HG03045 (cell line): ENCODE measurements at regions not wholly inside any gene's neighbourhood (a gene's known extent, or its start where the extent isn't known, plus 50 kb on each side); places are given as distances from the start of the nearest gene placed in this dataset.

Experiments
- ATAC-seq: cut with Tn5 transposase; IDR thresholded peaks from one replicate; pipeline ENCODE4 v1.9.1; 2021; ENCODE audit warnings: mild to moderate bottlenecking, moderate library complexity; ENCODE audit not compliant: unreplicated experiment

DNA sequence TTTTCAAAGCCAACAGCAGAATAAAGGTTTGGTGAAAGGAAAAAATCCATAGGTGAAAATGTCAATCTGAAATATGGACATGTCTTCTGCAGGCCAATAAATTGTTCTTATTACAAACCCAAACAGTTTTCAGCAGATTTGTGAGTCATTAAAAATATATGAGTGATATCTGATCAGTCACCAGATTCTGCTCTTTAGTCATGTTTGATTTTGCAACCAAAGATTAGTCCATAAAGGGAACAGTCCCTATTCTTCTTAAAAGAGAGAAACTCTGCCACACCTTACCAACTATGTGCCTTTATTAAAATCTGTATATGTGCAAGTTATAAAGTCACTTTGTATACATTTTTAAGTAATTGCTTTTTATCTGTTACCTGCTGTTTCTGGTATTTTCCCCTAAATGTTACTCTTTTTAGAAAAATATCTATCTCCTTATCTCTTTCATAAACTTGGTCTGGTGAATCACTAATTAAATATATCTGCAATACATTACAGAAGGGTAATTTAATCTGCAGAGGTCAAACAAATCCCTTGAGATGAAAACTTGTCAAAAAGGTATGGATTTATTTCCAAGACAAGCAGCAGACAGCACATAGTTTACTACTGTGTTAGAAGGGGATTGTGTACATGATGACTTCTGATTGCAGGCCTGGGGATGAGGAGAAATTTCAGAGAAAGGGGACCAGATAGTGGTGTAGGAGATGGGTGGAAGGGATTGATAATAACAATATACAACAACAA lies 322.9 kb upstream of the NWD2 start:
- ATAC-seq: no peak

DNA sequence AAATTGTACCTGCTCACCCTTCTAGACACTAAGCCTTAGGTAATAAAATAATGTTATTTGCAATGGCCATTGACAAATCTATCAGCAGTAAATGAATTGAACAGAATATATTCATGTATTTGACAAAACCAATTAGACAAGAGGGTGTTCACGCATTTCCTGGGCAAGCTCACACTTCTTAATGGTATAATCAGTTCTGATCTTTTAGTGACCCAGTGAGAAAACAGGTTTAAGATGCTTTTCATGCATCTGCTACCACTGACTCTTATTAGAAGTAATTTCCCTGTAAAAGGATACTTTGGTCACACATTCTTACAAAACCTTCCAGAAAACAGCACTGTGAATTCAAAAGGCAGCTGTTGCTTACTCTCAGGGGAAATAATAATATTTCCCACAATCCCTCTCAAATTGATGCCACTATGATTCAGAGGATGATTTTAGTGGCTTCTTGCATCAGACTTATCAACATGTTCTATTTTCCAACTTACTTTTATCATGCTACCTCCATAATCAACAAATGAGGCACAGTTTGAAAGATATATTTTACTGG lies 313.9 kb upstream of the NWD2 start:
- ATAC-seq: no peak

DNA sequence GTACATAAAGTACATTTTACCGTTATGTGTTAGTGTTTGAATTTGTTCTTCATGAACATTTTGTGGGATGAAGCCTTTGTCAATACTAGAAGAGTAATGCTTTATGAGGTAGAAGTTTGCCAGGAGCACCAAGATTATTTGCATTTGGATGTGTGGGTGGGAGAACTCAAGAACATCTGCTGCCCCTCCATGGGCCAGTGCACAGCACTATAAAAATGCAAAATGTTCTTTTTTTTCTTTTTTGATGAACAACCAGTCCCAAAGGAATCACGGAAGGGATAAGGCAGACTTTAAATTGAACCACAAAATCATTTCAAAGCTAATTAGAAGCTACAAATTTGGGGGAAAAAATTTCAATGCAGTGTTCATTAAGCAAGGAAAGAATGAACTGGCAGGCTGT lies 300.3 kb upstream of the NWD2 start:
- ATAC-seq: no peak

DNA sequence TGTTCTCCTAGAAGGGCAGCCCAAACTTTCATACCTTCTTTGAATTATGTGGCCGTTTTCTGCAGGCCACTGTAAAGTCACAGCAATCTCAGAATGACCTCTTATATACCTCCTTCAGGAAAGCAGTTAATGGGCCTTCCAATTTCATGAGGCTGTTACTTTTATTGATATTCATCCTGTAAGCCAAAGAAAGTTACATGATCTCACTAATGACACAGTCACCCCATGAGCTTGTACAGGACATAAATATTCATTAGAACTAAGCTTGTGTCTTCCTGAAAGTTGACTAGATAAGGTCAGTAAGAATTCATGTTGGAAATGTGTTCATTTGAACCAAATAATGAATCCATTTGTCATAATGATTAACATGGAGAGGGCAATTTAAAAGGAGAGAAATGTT lies 283.1 kb upstream of the NWD2 start:
- no peak for ATAC-seq

DNA sequence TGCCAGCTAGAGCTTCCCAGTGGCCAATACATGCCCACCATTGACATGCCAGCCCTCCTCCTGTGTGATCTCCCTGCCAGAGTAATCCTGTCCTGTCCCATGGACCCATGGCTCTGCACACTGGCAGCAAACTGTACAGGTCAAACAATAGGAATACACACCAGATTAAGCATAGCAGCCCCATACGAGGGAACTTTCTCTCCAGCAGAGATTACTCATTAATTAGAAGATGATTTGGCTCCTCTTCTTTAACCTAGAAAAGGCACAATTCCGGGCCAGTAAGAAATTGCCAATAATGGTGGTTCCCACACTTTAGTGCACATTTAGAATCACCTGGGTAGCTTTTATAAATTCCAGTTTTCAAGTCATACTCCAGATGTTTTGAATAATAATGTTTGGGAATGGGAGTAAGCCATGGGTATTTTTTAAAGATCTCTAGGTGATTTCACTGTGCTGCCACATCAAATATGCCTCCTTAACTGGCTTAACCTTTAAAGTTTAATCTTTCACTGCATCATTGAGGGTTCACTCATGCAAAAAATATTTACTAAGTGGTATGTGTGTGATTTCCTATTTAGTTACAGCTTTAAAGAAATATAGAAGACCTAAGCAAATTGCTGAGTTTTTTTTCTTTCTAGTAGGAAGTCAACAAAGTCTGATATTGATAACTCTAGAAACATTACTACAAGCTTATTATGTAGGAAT lies 277.6 kb upstream of the NWD2 start:
- no peak for ATAC-seq

DNA sequence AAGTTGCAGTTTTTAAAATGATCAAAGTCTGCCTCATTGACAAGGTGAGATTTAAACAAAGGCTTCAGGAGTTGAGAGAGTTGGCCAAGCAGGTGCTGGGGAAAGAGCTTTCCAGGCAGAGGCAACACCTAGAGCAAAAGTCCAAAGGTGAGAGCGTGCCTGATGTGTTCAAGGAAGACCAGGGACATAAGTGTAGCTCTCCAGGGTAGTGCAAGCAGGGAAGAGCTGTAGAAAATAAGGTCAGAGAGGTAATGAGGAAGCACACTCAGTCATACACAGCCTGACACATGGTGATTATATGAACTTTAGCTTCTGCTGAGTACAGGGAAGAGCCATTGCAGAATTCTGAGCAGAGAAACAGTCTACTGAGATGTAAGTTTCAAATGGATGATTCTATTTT lies 265.0 kb upstream of the NWD2 start:
- ATAC-seq: no peak

DNA sequence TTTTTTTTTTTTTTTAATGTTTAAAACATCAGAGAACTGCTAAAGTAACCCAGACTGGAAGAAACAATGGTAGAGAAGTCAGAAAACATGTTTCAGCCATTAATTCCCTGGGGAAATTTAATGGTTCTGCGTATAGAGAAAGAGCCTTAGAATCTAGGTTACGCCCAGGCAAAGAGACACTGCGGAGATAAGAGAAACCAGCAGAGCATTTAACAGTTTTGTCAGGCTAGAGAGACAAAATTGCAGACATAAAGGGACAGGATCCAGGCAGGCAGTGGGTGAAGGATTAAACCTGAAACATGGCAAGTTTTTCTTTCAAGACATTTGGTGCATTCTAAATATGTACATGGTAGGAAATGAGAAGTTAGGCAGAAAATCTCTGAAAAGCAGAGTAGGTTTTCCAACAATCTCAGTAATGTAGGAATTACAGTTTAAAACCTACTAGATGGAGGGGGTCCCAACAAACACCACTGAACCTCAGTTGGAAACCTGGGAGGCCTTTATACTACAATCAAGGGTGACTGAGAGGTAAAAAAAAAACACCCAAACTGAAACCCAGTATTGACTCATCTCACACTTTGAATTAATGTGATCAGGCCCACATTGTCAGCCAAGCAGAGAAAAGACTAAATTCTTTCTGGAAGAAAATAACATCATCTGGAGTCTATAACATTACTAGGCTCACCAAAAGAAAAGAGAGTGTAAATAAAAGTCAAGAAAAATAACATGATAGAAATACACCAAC lies 254.2 kb upstream of the NWD2 start:
- ATAC-seq: no peak

DNA sequence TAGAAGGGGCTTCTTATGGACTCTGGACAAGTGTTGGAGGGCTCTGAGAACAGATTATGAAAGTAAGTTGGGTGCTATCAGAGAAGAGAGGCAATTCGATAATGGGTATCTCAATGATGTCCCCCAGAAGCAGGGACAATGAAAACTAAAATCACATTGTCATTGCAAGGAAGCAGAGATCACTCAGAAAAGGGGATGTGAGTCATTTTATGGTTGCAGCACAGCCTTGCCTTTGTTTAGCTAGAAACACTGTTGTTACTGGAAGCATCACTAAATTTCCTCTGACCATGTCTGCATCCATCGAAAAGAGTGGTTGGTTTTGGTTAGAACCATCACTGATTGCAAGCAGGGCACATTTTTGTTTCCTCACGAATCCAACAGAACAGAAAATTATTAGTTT lies 246.8 kb upstream of the NWD2 start:
- no peak for ATAC-seq

DNA sequence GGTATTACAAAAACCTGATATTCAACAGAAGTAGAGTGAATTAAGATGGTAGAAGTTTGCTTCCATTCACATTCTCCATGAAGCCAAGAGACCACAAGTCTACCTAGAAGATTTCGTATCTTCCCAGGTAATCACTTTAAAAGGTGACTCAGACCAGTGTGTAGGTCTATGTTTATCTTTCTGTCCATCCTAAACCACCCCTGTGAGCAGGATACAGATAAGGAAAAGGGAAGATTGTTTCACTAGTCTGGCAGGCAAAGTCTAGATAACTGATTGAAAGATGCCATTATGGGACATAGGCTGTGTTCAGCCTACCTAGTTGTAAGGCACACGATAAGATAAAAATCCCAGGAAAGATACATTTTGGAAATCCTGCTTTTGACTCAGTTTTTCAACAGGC lies 244.3 kb upstream of the NWD2 start:
- ATAC-seq: no peak

DNA sequence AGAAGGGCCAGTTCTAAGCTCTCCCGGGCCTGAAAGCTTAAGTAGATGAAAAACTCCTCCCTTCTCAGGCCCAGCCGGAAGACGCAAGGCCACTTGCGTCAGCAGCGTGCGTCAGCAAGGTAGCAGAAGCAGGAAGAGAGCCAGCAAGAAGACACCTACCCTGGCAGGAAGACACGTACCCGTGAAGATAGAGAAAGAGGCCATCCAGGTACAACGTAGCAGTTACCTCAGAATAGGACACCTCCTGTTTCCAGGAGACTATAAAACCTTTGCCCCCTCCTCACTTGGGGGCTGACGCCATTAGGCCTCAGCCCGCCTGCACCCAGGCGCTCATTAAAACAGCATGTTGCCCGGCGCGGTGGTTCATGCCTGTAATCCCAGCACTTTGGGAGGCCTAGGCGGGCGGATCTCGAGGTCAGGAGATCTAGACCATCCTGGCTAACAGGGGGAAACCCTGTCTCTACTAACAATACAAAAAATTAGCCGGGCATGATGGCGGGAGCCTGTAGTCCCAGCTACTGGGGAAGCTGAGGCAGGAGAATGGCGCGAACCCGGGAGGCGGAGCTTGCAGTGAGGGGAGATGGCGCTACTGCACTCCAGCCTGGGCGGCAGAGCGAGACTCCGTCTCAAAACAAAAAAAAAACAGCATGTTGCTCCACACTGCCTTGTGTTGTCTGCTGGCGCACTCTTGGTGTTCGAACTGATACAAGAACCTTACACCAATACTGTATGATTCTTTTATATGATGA lies 242.7 kb upstream of the NWD2 start:
- ATAC-seq: no peak

DNA sequence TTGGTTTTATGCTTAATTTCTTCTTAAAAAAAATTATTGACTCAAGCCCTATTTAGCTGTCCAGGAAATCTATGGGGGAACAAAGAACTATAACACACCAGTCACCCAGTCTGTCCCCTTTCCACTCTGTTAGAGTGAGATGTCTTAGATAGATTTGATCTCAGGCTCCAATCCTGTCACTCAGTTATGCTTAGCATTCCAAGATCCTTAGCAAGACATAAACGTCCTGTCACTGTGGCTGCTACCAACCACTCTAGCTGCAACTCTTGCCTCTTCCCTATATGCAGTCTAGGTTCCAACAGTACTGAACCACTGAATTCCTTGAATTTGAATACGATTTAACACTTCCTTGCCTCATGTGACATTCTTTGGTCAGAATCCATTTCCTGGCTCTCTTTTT lies 241.9 kb upstream of the NWD2 start:
- ATAC-seq: no peak

DNA sequence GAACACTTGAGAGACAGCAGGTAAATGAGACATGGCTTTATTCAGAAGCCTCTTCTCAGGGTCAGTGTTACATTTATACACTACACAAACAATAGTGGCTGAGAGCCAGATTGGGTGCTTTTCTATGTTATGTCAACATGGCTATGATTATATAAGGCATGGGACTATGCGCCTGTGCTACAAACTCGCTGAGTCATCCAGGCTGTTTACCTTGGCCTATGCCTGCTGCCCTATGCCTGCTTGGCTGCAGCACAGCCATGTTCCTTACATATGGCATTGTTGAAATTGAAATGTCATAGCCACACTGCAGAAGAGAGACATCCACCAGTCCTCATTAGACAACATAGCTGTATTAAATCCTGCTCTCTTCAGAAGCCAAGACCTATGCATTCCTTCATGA lies 236.3 kb upstream of the NWD2 start:
- no peak for ATAC-seq

DNA sequence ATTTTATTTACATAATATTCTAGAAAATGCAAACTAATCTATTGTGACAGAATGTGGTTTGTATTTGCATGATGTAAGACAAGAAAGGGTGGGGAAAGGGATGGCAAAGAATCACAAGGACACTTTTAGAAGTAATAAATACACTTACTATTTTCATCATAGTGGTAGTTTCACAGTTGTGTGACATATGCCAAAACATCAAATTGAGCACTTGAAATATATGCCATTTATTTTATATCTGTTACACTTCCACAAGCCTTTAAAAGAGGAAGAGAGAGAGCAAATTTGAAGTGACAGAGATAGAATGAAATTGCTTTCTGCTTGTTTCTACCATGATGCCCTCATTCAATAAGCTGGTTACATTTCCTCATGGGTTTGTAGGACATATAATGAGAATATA lies 230.0 kb upstream of the NWD2 start:
- no peak for ATAC-seq

DNA sequence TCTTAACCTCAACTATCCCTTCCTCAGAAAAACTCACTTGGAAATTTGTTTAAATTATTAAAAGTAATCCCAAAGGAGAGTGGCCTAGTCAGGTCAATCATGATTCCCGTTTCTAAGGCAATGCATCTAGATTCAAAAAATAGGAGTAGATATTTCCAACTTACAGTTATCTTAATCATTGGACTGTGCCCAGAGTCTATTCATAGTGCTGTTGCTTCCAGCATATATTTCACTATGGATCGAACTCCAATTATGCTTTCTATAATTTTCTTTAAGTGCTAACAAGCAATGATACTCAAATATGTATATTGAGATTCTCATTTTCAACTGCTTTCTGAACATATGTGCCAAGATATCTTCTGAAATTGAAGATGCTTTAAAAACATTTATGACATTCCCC lies 229.2 kb upstream of the NWD2 start:
- no peak for ATAC-seq

DNA sequence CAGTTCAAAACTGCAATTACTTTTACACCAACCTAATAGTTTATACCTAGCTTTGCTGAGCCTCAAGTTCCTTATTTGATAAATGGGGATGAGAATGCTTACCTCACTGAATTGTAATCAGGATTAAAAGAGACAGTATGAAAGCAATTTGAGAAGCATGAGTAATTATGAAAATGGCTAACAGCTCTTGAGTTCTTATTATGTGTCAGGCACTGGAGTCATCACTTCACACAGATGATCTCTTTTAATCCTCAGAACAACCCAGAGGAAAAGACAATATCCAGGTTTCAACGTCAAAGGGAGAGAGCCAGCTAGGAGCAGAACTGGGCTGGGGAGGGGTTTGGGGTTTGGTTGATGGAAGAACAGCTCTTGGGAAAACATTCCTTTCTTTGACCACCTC lies 221.0 kb upstream of the NWD2 start:
- no peak for ATAC-seq

DNA sequence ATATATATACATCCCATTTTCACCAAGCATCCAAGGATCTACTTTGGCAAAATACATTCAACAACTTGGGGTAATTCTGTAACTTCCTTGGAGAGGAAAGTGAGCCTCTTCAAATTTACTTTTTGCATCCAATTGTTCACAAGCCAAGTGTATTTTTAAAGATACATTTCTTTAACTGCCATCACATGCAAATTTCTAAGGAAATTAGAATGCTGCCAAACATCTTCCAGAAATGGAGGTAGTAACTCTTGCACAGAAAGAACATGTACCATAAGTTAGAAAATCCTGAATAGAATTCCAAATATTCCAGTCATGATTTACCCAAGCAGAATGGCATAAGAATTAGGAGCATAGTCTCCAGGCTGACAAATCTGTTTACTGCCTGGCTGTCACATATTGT lies 220.5 kb upstream of the NWD2 start:
- no peak for ATAC-seq

DNA sequence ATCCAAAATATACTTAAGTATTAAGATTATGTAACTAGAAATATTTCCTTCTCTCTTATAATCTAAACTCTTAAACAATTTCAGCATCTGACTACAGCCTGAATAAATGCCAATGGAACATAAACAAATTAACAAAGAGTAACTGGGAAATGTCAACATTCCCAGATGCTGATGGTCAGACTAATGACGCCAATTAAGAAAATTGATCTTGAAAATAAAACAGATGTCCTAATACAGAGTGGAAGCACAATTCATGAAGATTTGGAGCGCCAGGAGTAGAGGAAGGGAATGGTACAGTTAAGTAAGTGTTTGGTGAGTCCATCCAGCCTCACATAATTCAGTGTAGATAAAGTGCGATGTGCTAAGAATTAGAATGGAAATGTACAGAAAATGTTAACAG lies 203.7 kb upstream of the NWD2 start:
- no peak for ATAC-seq

DNA sequence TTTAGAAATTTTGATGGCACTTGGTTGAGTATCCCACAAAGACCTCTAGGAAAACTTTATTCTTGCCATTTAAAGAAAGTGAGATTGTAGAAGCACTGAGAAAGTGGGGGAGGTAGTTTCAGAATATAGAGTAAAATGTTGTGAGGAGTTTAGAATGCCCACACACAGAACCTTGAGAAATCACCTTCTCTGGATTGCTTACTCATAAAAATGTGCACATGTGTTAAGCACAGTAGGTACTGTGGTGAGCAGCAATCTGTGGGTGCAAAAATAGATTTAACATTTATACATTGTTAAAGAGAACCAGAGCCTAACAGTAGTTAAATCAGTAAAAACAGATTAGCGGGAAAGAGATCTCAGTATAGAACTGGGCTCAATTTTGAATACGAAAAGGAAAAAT lies 201.2 kb upstream of the NWD2 start:
- ATAC-seq: no peak

DNA sequence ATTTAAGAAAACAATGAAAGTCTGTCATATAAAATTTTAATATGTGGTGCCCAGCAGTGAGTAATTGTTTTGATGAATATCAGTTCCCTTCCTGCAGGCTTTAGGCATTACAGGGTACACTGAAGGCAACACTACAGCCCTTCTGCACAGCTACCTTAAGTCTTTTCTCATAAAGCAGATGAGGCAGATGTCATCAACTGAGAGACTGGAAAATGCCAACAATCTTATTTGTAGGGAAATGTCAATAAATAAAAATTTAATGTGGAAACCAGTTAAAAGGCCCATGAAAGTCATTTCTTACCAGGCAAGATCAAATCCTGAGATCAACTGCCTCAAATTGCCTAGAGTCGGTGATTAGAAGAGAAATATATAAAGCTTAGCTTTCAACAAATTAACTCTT lies 193.4 kb upstream of the NWD2 start:
- no peak for ATAC-seq

DNA sequence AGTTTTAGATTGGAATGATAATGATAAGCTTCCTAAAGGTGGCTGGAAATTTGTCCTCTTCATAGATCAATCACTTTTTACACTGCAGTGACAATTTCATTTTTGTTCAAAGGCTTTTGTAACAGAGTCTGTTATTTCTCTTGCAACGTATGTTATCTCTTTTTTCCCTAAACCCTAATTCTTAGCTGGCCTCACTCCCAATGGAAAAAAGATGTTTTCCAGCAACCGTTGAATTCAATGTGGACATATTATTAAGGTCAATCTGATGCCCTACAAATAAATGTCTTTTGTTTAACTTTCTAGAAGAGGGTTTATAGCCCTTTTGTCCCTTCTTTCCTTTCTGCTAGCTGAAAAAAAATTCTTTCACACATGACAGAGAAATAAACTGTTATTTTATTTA lies 192.7 kb upstream of the NWD2 start:
- no peak for ATAC-seq

DNA sequence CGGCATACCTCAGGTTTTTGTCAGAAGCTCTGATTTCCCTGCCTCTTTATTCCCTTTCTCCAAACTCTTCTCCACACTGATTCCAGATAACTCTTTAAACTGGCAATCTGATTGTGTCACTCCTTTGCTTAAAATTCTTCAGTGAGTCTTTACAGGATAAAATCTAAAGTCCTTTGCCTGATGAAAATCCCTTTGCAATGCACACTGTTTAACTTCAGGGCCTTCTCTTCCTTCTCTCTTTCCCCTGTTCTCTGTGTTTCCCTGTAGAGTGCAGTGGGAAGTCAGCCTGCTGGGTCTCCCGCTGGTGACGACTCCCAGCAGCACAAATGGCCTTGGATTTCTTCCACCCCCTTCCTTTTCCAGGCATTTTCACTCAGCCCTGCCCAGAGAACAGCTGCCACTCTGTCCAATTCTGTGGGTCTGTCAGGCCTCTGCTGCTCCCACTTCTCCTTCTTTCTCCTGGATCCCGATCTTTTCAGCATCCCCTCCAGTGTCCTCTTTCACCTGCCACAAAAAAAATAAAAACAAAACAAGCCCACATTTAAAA lies 189.9 kb upstream of the NWD2 start:
- no peak for ATAC-seq
